Gastrocnemius medialis (tissue), 4 donors: ENCODE measurements at regions not wholly inside any gene's neighbourhood (a gene's known extent, or its start where the extent isn't known, plus 50 kb on each side); places are given as distances from the start of the nearest gene placed in this dataset.
"Not testable (repeated sequence)": the region's sequence is repeated elsewhere in the genome, so short reads cannot be mapped to it uniquely, and the experiment has no call there.

Experiments used
- CTCF ChIP-seq, 5 experiments: fragments of 450-650 bp in 3 of 5; fragments of 200-600 bp in 2 of 5; sonication (generic) in 2 of 5; IDR thresholded peaks in 4 of 5; conservative IDR thresholded peaks in 1 of 5; 1 replicate in 4 of 5; 2 replicates in 1 of 5; pipeline ENCODE4 v1.5.1; 2016 to 2019; ENCODE audit warnings: antibody characterized with exemption in 5 of 5, mild to moderate bottlenecking in 3 of 5, moderate library complexity in 3 of 5
- POLR2A ChIP-seq, 2 donors: fragments of 450-650 bp; IDR thresholded peaks; one replicate each; pipeline ENCODE4 v1.6.1; 2017; ENCODE audit warnings: antibody characterized with exemption in 2 of 2, mild to moderate bottlenecking in 2 of 2, moderate library complexity in 2 of 2

GRCh38 chr20:25844640-25845039, 148.0 kb upstream of the ZNF337 start:
- TF ChIP-seq CTCF (IDR thresholded peaks at IDR 0.05 in 4 of 5, conservative IDR thresholded peaks at IDR 0.05 in 1 of 5); POLR2A (IDR thresholded peaks at IDR 0.05): not testable (repeated sequence)
